DMS153 treated with DMSO at 0.1 percent for 48 hours (cell line): ENCODE measurements at regions not wholly inside any gene's neighbourhood (a gene's known extent, or its start where the extent isn't known, plus 50 kb on each side); places are given as distances from the start of the nearest gene placed in this dataset.
"Not testable (repeated sequence)": the region's sequence is repeated elsewhere in the genome, so short reads cannot be mapped to it uniquely, and the experiment has no call there.

Source experiments
- DNase-seq: peaks from one replicate; lab custom pipeline; 2025; ENCODE audit not compliant: unreplicated experiment; lab: John Stamatoyannopoulos, UW

DNA sequence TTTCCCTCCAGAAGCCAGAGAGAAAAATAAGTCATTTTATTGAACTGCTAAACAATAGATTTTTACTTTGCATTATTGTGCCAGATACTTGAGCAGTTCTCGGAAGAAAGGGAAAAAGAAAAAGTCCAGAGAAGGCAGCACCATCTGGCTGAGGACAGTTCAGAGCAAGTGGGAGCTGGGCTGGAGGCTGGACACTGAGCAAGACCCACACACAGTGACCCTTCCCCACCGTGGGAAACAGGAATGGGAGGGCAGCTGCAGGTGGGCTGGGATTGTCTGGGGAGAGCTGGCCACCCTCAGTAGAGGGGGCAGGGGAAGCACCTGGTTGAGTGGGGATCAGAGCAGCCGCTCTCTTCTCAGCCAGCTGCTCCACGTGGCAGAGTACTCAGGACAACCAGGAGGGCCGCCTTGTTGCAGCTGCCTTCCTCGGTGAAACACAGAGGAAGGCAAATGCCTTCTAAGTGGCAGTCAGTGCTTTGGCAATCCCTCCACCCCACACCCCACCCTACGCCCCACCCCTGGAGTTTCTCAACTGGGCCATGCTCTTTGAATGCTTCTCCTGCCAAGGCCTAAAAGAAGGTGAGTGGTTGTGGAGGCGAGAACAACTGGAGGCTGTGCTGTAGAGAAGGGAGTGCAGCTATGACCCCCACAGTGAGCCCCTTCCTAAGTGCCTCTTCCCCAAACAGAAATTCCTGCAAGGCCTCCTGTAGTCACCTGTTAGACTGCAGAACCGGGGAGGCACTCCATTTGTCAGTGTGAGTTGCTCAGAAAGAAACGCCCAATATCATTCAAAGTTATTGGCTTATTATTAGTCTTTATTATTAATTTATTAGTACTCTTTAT lies 179.3 kb downstream of the ZIC5 start:
- no peak for DNase-seq

DNA sequence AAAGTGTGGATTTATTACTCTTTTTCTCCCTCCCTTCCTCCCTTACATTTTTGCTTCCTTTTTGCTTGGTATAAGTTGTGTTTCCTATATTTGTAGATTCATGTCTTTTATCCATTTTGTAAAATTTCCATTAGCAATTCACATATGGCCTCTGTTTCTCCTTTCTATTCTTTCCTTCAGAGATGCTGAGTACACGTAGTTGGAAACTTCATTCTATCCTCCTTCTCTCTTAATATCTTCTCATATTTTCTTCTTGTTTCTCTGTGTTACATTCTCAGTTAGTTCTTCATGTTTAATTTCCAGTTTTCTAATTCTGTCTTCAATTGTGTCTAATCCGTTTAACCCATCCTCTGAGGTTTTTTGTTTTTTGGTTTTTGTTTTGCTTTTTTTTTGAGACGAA lies 188.9 kb downstream of the ZIC5 start:
- no peak for DNase-seq

DNA sequence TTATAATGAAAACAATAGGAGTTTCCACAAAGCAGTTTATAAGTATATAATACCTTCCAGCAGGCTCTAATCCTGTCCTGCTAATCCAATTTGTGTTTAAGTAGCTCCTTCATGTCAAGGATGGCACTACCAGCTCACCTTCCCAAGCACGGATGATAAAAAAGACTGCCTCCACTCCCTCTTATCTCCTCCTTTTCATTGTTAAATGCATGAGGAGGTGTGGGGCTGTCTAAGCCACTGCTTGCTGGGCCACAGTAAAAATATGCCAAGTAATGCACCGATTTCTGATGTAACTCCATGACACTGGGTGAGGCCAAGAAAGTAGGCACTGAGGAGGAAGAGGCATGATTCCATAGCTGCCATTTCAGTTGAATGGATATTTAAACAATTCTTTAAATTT lies 193.1 kb downstream of the ZIC5 start:
- no peak for DNase-seq

DNA sequence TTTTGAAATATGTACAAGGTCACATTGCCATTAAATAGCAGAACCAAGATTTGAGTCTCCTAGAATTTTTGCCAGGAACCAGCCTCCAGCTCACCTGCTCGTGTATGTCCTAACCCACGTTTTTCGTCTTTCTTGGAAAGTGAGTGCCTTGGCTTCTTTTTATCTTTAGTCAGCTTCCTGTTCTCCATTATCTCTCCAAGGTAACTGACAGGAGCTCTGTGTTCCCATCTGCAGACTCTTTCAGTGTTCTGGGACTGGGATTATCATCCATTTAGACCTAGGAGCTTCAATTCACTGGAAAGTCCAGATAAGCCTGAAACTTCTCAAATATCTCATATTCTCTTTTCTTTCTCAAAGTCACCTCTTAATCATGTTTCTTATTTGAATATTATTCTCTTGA lies 193.7 kb downstream of the ZIC5 start:
- no peak for DNase-seq

DNA sequence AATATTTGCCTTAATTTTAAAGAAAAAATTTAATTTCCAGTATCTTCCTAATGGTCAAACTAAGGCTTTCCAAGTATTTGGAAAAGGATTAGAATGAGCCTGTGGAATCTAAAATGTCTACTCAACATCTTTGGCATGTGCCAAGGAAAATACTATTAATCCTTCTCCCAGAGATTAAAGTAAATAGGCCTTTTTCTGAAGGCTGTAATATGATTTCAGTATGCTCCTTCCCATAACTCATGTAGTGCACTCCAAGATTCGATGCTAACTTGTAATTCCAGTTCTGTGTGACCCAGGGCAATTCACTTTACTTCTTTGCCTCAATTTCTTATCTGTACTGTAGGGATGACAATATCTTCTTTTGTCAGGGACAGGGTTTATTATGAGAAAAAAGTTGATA lies 196.9 kb downstream of the ZIC5 start:
- DNase-seq, result no peak

DNA sequence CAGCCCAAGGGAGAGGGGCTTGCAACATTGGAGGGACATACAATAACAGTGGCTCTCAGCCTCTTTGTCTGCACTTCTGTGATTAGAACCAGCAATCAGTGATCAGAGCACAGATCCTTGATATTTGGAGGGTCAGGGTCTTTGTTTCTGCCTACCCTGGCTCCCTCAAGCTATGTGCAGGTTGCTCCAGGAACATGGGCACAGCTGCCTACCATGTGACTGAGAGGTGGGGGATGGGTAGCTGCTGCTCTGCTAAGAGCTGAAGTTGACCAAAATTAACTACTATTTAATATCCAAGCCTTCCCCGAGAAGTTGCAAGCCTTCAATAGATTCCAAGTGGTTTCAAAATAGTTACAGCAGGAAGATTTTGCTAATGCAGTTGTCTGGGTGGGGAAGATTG lies 202.6 kb downstream of the ZIC5 start:
- no peak for DNase-seq

DNA sequence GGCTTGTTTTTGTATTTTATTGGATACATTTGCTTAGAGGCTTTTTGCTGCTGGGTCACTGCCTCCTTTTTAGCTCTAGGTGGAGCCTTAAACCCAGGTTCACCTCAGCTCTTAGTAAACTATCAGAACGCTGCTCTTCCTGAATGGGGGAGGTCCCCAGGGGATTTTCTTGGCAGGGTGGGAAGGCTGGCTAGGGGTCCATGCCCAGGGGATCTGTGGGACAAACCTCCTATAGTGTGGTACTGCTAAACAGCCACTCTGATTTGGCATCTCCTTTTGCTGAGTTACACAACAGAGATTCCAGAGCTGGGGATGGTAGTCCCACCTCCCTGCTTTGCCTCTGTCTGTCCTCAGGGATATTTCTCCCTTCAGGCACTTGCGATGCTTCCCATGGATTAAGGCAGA lies 204.9 kb downstream of the ZIC5 start:
- no peak for DNase-seq

DNA sequence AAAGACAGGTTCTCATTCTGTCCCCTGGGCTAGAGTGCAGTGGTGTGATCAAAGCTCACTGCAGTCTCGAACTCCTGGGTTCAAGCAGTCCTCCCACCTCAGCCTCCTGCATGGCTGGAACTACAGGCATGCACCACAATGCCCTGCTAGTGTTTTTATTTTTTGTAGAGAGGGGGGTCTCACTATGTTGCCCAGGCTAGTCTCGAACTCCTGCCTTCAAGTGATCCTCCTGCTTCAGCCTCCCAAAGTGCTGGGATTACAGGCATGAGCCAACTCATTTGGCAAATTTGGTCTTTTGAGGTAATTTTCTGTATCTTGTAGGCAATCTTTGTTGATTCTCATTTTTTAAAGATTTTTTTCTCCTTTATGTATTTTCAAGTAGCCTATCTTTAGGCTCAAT lies 205.7 kb downstream of the ZIC5 start:
- no peak for DNase-seq

DNA sequence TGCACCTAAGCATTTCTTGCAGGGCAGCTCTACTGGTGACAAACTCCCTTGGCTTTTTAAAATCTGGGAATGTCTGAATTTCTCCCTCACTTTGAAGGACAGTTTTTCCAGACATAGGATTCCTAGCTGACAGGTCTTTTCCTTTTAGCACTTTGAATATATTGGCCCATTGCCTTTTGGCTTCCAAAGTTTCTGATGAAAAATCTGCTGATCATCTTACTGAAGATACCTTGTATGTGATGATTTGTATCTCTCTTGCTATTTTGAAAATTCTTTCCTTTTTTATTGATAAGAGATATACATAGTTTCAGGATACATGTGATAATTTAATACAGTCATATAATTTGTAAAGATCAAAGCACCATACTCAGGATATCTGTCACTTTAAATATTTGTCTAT lies 211.1 kb downstream of the ZIC5 start:
- no peak for DNase-seq

DNA sequence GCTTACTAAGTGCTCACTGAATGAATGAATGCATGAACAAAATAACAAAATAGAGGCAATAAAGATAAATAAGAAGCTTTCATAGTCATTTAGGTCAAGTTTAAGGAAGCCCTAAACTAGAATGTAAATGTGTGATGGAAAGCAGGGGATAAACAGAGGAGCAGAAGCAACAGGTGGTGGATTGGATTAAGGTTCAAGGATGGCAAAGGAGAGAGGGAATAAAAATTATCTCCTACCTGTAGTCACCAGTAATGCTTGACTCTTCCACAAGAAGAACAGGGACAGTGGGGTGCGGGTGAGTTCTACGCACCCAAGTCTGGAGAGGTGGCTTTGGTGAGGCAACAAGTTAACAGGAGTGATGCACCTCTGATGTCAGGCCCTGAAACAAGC lies 212.4 kb downstream of the ZIC5 start:
- DNase-seq, result no peak

DNA sequence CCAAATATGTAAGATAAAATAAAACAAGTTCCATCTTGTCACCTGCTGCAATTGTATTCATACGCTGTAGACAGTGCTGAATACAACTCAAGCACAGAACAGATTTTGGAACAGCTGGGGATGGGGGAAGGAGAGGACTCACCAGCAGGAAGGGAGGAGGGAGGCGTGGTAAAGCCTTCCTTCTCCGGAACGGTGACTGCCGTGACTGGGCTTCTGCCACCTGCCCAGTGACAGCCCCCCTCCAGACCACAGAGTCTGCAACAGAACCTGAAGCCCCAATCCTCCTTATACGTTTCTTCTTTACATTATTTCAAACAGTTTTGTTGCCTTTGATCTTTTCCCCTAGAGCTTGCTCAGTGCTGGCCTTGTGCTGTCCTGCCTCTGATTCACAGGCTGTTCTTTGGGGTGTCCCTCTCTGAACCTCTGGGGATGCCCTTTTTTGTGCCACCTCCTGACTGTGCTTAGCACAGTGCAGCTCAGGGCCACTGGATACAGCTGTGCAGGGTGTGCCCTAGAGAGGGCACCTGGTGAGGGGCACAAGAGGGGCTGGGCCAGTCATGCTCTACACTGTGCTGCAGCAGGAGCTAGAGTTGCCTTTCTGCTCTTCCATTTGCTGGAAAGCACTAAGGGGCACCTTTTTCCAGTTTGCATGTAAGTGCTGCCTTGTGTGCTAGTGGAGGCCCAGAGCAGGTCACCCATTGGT lies 213.0 kb downstream of the ZIC5 start:
- no peak for DNase-seq

DNA sequence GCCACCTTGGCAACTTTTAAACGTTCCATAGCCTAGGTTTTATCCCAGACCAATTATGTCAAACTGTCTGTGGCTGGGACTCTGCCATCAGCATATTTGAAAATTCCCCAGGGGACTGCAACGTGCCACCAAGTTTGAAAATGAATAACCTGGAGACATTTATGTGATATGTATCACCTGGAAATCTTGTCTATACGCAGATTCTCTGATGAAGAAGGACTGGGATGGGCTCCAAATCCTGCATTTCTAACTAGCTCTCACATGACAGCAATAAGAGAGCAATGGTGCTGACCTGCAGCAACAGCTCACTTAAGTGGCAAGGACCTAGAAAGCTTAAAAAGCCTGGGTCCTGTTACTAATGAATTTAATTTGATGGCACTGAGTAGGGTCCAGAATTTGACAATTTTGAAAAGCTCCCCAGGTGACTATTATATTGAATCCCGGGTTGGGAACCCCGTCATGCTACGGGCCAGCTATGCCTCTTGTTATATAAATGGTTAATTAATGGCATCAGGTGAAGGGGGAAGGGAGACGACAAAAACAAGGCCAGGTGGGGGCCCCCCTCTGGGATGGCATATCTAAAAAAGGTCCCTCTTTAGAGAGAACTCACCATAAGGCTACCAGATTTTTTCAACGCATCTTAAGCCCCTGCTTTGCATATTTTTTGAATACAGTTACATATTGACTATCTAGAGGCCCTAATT lies 213.7 kb downstream of the ZIC5 start:
- no peak for DNase-seq

DNA sequence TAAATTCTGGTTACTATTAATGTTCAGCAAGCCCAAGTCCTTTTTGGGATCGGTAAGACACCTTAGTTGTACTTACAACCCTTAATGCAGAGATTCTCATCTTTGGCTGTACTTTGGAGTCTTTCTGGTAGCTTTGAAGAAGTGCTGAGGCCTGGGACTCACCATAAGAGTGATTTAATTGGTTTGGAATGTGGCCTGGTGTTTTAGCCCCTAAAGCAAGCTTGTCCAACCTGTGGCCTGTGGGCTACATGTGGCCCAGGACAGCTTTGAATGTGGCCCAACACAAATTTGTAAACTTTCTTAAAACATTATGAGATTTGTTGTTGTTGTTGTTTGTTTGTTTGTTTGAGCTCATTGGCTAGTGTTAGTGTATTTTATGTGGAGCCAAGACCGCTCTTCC lies 215.3 kb downstream of the ZIC5 start:
- DNase-seq, result no peak

DNA sequence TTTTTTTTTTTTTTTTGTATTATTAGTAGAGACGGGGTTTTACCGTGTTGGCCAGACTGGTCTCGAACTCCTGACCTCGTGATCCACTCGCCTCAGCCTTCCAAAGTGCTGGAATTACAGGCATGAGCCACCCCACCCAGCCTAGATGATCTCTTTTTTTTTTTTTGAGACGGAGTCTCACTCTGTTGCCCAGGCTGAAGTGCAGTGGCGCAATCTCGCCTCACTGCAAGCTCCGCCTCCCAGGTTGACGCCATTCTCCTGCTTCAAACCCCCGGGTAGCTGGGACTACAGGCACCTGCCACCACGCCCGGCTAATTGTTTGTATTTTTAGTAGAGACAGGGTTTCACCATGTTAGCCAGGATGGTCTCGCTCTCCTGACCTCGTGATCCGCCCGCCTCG lies 216.8 kb downstream of the ZIC5 start:
- DNase-seq, result not testable (repeated sequence)

DNA sequence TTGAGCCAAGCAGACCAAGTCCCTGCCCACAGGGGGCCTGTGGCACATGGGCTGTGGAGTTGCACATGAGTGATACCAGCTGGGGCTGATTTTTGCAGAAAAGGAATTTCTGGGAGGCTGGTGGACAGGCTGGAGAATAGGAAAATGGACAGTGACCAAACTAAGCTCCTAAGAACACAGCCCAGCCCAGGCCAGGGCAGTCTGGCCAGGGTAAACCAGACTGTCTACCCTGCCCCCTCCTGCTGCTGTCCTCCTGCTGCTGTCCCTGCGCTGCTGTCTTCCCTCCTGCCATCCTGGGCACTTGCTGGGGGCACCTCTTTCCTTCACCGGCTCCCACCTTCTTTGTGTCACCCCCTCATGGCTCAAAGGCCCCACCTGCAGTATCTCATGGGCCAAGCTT lies 219.2 kb downstream of the ZIC5 start:
- DNase-seq, result no peak

DNA sequence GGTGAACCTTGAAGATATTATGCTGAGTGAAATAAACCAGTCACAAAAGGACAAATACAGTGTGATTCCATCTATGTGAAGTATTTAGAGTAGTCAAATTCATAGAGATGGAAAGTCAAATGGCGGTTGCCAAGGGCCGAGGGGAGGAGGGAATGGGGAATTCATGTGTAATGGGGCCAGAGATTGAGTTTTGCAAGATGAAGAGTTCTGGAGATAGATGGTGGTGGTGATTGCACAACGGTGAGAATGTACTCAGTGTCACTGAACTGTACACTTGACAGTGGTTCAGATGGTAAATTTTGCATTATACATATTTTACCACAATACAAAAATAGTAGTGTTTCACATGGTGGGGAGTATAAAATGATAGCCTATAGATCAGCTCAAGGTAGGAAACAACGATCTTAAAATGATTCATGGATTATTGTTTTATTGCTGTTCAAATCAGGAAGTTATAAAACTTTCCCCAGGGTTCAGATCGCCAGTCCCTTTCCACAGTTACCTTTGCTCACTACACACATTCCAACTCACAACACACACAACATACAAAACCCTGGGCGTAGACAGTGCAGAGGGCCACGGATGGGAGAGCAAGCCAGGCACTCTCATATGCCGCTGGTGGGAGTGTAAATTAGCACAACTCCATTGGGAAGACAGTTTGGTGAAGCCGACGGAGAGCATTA lies 219.9 kb downstream of the ZIC5 start:
- no peak for DNase-seq

DNA sequence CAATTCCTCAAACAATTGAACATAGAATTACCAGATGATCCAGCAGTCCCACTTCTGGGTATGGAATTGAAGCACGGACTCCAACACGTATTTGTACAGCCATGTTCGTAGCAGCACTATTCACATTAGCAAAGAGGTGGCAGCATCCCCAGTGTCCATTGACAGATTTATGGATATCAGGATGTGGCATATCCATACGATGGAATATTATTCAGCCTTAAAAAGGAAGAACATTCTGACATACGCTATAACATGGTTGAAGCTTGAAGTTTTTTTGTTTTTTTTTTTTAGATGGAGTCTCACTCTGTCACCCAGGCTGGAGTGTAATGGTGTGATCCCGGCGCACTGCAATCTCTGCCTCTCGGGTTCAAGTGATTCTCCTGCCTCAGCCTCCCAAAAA lies 220.6 kb downstream of the ZIC5 start:
- no peak for DNase-seq

DNA sequence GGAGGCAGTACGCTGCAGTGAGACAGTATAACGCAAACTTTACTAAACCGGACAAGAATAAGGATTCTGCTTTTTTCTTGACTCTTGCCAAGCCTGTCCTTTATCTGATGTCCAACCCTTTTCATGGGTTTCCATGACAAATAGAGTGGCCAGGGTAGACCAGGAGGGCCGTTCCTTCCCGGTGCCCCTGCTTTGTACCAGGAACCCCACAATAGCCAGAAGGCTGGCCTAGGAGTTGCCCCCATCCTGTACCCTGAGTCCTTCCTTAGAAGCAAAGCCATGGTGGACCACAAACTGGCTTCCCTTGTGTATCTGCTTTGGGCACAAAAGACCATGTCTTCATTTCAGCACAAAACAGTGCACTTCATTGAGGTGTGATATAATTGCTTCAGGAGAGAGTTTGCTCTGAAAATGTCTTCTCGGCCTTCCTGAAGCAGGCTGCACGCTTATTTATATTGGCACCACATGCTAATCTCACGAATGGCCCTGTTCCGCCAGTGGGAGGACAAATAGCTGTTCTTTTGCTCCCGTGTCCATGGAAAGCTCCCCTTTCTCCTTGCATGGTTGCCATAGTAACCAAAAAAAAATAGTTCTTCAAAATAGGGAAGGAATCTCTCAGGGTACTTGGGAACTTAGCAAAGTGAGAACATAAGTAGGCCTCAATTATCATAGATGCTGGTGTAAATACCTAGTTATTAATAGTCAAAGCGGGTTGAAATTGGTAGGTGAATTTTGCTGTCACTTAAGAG lies 222.1 kb downstream of the ZIC5 start:
- no peak for DNase-seq

DNA sequence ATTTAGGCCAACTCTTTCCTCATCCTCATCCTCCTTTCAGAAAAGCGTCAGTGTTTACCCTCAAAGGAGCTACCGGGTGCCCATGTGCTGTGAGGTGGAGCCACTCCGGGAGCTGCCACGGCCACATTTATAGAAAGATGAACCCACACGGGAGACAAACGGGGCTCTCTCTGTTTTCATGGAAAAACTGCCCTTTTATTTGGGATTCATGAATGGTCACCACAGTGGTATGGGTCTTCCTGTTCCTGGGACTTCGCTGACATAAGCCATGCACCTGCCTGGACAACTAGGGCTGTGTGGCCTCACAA lies 224.2 kb downstream of the ZIC5 start:
- no peak for DNase-seq

DNA sequence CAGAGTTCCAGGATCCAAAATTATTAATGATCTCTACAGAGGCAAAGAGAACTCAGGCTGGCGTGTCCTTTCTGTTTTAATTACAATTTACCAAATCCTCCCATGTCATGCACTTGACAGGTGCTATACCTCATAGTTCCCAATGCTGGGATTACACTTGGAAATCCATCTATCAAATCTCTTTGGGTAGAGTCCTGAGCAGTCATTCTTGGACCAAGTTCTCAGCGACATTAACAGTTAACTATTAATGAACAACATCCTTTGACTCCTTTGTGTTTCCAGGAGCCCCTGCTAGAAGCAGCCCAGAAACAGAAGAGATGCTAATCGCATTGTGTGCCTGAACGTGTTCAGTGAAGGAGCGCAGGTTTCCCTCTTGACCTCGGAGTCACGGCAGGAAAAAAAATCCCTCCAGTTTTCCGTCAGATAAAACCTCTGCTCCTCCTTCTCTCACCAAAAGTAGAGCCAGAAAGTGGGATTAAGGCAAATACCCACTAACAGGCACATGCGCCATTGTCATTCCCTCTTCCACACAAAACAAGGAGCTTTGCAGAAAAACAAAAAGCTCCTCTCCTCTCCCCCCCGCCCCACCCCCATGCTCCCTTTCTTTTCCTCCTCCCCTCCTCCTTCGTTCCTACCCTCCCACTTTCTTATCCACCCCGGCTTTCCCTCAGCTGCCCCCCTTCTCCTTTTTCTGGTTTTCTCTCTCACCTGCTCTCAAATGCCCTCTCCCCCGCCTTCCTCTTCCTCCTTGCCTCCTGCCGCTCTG lies 224.7 kb downstream of the ZIC5 start:
- DNase-seq, result no peak
